SH-SY5Y (cell line): ENCODE measurements at regions not wholly inside any gene's neighbourhood (a gene's known extent, or its start where the extent isn't known, plus 50 kb on each side); places are given as distances from the start of the nearest gene placed in this dataset.

Experiments used
- GATA2 ChIP-seq: IDR thresholded peaks from 2 replicates; pipeline ENCODE4 v1.6.1; 2011; ENCODE audit warnings: mild to moderate bottlenecking, low read depth, low read length
- GATA3 ChIP-seq: IDR thresholded peaks from 2 replicates; pipeline ENCODE4 v1.6.1; 2011; ENCODE audit warnings: low read depth, mild to moderate bottlenecking, low read length, moderate library complexity

- TF ChIP-seq GATA3 (no peak), GATA2 (no peak)
Measured at GRCh38 chr7:15995027-15995426, 308.5 kb upstream of the MEOX2 start.
